AG10803 (cell line): ENCODE measurements at regions not wholly inside any gene's neighbourhood (a gene's known extent, or its start where the extent isn't known, plus 50 kb on each side); places are given as distances from the start of the nearest gene placed in this dataset.

Source experiments
- DNase-seq: peaks from one replicate; pipeline ENCODE4 v3.0.0; 2010; ENCODE audit warnings: low read depth
- H3K4me3 ChIP-seq: 2 replicates; pipeline ENCODE4 v1.5.1; 2011; ENCODE audit warnings: mild to moderate bottlenecking, low read length, control low read depth
- CTCF ChIP-seq: conservative IDR thresholded peaks from 2 replicates; pipeline ENCODE4 v1.5.1; 2011; ENCODE audit warnings: mild to moderate bottlenecking, low read length, control low read depth, inconsistent platforms

DNA sequence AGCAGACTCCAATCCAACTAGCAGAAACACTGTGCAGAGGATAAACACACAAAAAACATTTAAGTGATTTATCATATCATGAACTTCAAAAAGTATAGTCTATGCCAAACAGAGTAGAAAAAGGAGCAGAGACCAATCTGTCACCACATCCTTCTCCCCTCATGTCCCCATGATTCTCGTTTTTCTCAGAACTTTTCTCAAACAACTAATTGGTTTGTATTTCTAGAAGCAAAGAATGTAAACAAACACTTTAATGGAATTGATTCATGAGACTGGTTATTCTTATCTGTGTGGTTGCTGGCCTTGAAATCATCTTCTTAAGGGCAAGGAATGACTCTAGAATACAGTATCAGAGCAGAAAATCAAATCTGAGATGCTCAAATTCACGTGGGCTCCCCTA, 294.2 kb upstream of the THBS1 start:
- no peak overlapping the region for H3K4me3 ChIP-seq
- no peak for TF ChIP-seq CTCF
- peak; percentile 68 for DNase-seq

DNA sequence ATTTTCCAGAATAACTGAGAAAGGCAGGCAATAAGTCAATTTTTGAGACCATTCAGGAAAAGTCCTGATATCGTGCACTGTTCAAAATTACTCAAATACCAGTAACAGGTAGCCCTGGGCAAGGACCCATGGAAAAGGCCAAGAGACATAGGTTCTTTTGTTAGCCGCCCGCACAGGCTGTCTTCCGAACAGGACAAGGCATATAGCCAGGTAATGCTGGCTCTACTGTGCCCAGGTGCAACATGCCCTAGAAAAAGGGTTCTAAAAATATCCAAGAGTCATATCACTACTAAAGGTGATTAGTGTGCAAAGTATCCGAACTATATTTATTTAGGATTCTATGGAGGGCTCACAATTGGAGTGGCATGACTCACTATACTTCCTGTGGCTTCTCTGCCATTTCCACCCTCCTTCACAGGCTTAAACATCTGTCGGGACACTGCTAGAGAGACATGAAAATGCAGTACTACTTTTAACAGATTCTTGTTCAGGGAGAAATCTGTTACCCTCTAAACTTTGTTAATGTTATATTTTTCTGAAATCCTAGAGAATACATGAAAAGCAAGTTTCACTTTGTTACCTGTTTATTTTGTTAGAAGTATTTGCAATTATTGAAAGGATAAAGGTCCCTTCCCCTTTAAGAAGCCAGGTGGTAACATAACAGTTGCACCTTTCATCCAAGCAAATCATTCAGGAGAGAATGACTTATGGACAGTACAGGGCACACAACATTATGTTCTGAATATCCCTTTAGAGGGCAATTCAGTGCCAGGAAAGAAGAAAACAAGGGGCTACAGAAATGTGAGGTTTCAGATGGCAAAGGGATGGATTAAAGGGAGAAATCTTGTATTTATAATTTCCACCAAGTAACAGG, 293.3 kb upstream of the THBS1 start:
- peak; percentile 60 for DNase-seq
- no peak for TF ChIP-seq CTCF
- no peak overlapping the region for H3K4me3 ChIP-seq

DNA sequence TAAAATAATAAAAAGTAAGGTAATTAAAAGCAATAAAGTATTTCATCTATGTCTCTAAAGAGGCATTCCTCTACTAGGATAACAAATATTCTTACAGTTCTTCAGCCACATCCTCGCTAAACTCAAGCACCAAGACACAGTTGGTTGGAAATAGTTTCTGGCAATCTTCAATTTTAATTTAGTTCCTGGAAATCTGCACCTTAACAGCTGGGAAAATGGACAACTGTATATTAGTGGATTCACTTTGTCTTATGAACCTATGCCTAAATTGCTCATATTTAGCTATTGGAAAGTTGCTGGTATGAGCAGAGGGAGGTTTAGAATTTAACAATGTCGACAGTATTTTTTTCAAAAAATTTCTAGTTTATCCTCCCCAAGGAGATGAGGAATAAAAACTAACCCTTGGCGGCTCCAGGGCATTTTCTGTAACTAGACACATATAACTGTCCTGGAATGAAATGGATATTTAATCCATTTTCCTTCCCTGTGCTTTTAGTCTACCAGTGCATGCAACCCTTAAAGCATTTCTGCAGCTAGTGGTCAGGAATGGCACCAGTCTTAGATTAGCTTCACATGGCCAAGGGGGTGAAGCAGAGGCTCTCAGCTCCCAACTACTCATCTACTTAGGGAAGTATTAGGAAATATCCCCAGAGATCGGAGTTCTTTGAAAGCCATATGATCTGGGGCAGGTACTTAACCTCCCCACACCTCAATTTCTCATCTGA, 290.0 kb upstream of the THBS1 start:
- no peak for TF ChIP-seq CTCF
- no peak overlapping the region for H3K4me3 ChIP-seq
- no peak for DNase-seq

DNA sequence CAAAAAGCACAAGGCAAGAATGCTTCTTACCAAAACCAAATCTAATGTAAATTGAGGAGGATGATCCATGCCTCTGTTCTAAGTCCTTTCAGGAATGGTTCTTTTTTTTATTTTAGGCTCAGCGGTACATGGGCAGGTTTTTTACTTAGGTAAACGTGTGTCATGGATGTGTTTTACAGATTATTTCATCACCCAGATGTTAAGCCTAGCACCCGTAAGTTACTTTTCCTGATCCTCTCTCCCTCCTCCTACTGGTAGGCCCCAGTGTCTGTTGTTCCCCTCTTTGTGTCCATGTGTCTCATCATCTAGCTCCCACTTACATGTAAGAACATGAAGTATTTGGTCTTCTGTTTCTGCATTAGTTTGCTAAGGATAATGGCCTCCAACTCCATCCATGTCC, 289.2 kb upstream of the THBS1 start:
- no peak for TF ChIP-seq CTCF
- H3K4me3 ChIP-seq, result no peak overlapping the region
- no peak for DNase-seq

DNA sequence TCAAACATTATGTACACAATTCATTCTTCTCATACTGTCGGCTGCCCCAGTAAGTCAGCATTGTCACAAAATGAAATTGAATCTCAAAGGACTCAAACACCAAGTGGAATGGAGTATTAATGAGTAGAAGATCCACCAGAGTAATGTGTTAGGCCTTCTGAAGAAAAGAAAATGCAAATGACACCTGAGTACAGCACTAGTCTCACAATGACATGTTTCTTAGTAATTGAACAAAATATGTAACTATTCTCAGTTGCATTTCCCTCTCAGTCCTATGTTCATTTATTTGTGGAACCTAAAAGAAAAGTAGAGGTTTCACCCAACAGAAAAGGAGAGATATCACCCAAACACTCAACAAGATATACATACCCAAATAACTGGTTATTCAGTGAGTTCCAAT, 283.9 kb upstream of the THBS1 start:
- no peak for DNase-seq
- no peak overlapping the region for H3K4me3 ChIP-seq
- TF ChIP-seq CTCF, result no peak

- TF ChIP-seq CTCF, result no peak
- H3K4me3 ChIP-seq, result no peak overlapping the region
These were observed 282.5 kb upstream of the THBS1 start for GRCh38 chr15:39298271-39298962.

More at GRCh38 chr15:39298271-39298962, 282.5 kb upstream of the THBS1 start:
- no peak for DNase-seq
